Activated CD4-positive, alpha-beta T cell treated with anti-CD3 and anti-CD28 coated beads for 1 hour (primary cell): ENCODE measurements at regions not wholly inside any gene's neighbourhood (a gene's known extent, or its start where the extent isn't known, plus 50 kb on each side); places are given as distances from the start of the nearest gene placed in this dataset.
"Not testable (repeated sequence)": the region's sequence is repeated elsewhere in the genome, so short reads cannot be mapped to it uniquely, and the experiment has no call there.

ENCODE experiments used
- DNase-seq: peaks from one replicate; pipeline ENCODE4 v3.0.0-alpha.2; 2020

GRCh38 chr10:83522456-83522855 is 616.9 kb upstream of the GHITM start:
- no peak for DNase-seq

DNA sequence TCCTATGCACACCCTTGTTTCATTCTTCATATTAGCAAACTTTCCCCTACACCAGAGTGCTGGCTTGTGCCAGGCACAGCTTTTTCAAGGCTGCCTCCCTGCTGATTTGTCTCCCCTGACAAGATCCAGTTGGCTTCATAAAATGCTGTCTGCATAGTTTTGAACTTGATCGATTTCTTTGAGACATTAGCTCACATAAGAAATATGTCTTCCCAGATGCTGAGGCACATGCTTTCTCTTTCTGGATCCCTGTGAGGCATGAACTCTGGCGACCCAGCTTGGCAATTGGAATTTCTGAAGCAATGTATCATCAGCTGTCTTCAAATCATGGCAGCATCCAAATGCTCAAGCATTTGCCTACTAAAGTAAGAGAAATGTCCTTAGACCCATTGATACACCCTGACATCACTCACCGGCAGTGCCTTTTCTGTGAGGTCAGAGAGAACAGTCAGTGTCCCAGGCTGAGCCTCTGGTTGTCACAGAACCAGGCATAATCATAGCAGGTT is 616.4 kb upstream of the GHITM start:
- no peak for DNase-seq

DNA sequence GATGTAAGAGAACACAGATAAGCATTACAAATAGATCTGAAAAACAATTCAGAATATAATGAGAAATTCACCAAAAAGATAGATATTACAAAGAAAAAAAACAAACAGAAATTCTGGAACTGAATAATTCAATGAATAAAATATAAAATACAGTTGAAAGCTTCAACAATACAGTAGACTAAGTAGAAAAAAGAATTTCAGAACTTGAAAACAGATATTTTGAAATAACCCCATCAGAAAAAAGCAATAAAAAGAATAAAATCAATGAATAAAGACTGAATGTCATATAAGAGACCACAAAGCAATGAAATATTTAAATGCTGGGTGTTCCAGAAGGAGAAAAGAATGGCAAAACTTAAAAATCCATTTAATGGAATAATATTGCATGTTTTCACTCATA is 611.4 kb upstream of the GHITM start:
- no peak for DNase-seq

DNA sequence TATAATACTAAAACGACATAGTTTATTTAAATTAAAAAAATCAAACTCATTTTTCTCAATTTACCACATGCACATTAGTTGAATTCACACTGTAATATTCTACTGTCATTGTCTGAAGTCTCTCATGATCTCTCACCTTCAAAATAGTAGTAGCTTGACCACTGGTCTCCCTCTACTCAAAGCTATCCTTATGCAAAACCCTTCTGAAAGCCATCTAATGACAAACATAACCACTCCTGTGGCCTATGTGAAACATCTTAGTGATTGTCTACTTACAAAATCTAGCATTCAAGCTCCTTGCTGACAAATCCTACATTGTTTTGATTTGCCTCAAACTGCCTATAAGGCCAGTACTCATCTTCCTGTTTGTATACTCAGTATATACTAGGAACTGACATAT is 606.0 kb upstream of the GHITM start:
- DNase-seq: no peak

- no peak for DNase-seq
Measured at GRCh38 chr10:83536426-83536825, 602.9 kb upstream of the GHITM start.

- DNase-seq: no peak
Measured at GRCh38 chr10:83538047-83538446, 601.3 kb upstream of the GHITM start.

DNA sequence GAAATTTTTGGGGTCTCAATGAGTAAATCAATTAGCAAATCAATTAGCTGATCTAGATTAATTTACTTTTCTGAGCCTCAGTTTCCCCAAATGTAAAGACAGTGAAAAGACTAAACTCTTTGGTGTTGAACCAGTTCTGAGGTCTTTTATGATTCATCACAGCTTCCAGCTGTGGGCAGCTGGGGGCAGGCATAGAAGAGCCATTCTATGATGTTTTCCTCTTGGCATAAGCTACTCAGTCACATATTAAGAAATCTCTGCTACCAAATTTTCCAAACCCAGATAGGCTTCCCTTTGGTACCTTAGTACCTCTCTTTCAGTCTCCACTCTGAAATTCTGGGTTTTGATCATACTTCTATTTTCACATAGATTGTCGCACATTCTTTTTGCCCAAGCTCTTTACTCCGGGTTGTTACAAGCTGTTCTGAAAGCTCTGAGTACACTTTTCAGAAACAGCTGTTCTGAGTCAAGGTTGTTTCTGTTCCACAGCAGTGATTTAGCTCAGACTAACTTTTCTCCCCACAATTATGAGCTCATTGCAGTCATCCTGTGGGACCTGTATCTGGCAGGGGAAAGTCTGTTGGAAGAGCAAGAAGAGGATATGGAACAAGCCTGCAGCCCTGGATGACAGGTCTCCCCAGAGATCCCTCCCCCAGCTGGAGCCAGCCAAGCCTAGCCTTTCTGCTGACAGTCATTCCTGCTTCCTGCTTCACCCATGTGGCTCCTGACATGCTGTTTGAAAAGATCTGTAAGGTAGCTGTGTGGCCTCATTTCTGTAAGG is 599.6 kb upstream of the GHITM start:
- no peak for DNase-seq

DNA sequence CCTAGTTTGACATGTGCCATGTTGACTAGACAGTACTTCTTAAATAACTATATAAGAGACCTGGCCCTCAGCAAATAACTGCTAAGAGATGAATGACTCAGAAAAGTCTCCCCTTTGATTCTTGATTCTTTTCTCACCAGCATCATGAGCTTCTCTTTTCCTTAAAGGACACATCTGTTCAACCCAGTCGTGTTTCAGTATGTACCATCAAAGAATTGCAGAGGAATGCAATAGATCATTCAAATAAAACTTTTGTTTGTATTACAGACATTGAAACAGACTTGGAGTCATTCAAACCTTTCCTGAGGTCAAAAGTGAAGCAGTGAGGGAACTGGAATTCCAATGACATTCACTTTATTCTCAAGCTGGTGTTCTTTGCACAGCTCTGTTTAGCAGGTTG is 598.3 kb upstream of the GHITM start:
- DNase-seq: no peak

DNA sequence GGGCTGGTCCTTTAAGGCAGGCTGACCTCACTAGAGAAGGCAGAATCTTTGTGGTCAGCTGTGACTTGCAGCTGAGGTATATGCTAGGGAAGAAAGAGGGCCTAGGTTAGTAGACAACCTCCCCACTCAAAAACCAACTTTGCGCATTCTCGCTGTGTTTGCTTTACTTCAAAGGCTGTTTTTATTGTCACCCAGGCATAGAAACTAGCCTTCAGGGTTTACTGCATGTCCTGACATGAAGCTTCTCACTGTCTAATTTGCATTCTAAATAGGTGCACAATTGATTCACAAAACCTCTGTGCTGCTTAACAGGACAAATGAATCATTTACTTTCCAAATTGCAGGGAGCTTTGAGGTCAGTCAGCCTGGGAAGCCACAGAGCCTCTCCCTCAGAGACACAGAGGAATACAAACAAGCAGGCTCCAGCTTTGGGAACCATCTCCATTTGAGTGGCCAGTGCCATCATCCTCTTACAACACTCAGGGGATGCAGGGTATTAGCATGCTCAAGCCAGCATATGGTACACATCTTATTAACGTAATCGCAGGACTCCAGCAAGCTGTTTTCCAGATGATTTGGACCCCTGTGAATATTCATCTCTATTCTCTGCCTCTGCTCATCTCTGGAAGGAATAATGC is 596.4 kb upstream of the GHITM start:
- no peak for DNase-seq

DNA sequence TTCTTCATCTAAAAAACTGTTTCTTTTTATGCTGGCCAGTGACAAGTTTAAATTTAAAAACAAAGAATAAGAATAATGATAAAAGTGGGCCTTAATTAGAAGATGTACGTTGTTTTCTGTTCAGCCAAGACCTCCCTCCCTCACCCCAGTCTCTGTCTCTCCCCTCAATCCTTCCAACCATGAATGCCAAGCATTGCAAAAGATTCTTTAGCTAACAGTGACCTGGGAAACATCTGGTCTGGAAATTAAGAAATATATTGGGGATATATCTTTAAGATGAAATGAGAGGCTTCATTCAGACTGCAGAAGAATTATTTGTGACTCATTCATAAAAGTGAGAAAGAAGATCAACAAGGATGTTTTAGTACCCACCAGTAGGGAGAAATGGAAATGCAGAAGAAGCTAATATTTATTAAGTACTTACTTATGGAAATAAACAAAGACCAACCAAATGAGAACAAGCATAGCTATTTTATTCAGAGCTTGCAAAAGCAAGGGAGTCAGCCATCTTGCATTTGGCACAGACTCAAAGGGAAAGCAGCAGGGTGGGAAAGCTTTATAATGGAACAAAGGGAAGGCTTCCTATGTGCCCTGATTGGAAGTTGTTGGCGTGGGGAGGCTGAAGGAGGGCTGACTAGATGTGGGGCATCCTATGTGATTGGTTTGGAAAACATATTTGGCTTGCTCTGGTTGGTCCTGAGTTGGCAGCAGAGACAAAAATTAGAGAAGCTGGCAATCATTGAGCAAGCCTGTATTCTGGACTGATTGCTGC is 595.4 kb upstream of the GHITM start:
- no peak for DNase-seq

DNA sequence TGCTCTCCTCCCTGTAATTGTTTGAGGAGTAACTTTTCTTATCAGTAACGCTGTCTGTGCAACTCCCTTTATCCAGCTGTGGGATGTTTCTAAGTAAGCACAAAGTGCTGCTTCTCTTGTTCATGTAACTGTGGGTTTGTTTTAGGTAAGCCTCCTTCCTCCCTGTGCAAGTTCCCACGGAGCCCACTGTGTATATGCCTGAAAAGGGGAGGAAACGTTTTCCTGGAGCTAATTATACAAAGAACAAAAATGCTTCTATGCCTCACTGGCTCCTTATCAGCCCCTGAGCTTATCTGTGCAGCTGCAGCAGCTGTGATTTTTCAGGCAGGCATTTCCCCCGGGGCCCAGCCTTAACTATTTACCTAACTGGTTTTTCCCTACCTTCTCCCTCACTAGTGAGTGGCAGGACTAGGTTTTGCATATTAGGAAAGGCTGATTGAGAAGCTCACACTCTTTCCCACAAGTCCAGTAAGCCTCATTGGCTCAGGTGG is 593.4 kb upstream of the GHITM start:
- no peak for DNase-seq

GRCh38 chr10:83551190-83551589 is 588.1 kb upstream of the GHITM start:
- DNase-seq: not testable (repeated sequence)

DNA sequence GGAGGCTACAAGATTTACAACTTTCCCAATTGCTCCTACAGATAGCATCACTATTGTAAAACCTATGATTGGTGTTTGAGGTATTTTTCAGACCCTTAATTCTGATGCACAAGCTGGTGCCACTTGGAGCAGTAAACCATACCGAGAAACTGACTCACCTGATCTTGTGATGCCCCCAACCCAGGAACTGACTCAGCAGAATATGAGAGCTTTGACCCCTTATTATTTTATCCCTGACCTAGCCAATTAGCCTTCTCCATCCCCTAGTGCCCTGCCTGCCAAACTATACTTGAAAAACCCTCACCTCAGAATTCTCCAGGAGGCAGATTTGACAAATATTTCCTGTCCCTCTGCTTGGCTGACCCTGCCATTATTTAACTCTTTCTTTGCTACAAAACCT is 585.9 kb upstream of the GHITM start:
- no peak for DNase-seq

- DNase-seq: no peak
Measured at GRCh38 chr10:83555264-83555663, 584.0 kb upstream of the GHITM start.

GRCh38 chr10:83562381-83562780 is 576.9 kb upstream of the GHITM start:
- no peak for DNase-seq

DNA sequence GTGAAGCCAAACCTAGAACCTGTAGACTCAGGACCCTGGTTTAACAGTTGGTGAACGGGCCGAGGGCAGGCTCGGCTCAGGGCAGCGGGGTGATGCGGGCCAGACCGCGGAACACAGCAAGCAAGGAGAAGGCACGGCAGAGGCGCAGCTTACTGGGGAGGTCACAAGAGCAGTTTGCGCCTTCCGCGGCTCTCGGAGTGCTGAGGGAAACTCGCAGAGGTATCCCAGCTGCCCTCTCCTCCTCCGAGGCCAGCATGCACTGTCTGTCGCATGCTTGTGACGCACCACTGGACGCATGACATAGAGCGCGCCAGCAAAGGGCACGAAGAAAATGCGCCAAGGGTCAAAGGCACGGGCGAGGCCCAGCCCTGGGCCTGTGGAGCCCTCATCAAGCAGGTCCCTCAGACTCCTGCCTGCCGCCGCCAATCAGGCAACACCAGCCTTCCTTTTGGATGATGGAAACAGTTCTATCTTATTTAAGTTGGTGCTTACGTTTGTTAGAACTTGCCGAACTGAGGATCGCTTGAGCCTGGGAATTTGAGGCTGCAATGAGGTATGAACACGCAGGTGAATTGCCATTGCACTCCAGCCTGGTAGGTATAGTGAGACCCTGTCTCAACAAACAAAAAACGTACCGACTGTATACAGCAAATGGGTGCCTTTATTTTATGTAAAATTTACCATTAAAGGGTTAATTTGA is 574.3 kb upstream of the GHITM start:
- DNase-seq: no peak

DNA sequence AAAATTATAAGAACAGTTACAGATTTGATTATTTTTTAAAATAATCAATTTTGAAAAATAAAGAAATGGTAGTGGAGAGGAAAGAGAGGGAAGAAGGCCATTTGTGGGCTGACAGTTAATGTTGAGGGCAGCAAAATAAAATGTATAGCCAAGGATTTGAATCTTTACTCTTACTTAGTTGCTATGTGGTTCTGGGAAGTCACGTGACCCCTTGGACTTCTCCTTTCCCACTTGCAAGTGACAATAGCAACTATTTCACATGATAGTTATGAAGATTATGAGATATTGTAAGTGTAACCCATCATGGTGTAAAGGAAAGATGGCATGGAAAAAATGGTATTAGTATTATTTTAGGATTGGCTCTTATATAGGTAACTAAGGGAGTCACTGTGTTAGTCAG is 567.3 kb upstream of the GHITM start:
- no peak for DNase-seq

- DNase-seq: no peak
Measured at GRCh38 chr10:83574770-83575169, 564.5 kb upstream of the GHITM start.

- no peak for DNase-seq
Measured at GRCh38 chr10:83577421-83577820, 561.9 kb upstream of the GHITM start.

DNA sequence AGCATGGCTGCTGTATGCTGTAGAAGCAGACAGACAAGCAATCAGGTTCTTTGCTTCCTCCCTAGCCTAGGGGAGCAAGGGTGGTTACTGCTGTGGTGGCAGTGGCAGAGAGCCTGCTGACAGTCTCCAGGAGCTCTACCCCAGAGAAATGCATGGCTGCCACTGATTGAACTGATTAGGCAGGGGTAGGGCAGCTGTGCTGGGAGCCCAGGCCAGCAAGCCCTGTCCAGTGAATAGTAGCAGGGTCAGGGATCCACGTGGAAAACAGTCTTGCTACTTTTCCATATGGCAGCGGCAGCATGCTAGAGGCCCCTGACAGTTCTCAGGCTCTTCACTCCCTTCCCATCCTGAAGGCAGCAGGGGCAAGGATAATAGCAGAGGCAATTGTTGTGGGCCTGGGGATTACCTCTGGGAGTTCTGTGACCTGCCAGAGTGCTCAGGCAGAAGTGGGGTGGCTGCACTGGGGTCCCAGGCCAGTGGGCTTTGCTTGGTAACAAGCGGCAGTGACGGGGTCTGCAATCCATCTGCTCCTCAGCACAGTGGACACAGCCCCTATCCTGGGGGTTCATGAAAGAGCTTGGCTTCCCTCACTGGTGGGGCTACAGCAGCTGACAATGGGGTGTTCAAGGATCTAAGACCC is 558.8 kb upstream of the GHITM start:
- DNase-seq: no peak

- DNase-seq: no peak
Measured at GRCh38 chr10:83582407-83583095, 556.8 kb upstream of the GHITM start.

GRCh38 chr10:83585686-83586085 is 553.6 kb upstream of the GHITM start:
- no peak for DNase-seq
